ENCODE measurements at regions not wholly inside any gene's neighbourhood (a gene's known extent, or its start where the extent isn't known, plus 50 kb on each side); places are given as distances from the start of the nearest gene placed in this dataset.

DNA sequence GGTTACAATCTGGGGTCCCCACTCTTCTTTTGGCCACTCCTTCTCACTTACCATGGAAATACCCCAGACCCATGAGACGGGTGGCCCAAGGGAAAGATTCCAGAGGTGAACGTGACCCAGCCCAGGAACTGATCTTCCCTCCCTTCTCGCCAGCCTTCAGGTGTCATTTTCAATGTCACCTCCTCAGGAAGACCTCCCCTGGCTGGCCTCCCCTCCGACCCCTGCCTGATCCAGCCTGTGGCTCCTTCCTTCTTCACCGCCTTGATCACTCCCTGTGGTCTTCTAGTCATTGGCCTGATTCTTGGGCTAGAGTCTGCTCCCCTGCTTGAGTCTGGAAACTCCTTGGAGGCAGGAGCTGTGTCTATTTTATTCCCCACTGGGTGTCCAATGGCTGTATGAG lies 146.1 kb downstream of the SMAD6 start:
- TF ChIP-seq FOXK2 (IDR thresholded peaks at IDR 0.05) (no peak), TARDBP (IDR thresholded peaks at IDR 0.05) (no peak), SP1 (IDR thresholded peaks at IDR 0.05) (no peak), ARNT (IDR thresholded peaks at IDR 0.05) (no peak)
